SK-N-MC (cell line): ENCODE measurements at regions not wholly inside any gene's neighbourhood (a gene's known extent, or its start where the extent isn't known, plus 50 kb on each side); places are given as distances from the start of the nearest gene placed in this dataset.
"Not testable (repeated sequence)": the region's sequence is repeated elsewhere in the genome, so short reads cannot be mapped to it uniquely, and the experiment has no call there.

Experiments used
- DNase-seq: peaks from one replicate; pipeline ENCODE4 v3.0.0-alpha.2; 2011; ENCODE audit warnings: low read depth, low spot score
- H3K27ac ChIP-seq: fragments of 200-600 bp; sonication (generic); 2 replicates; pipeline ENCODE4 v1.5.1; 2016; ENCODE audit warnings: mixed run types
- H3K36me3 ChIP-seq: fragments of 200-600 bp; sonication (generic); 2 replicates; pipeline ENCODE4 v1.6.1; 2017; ENCODE audit warnings: antibody characterized with exemption, low read length, mixed read lengths; ENCODE audit not compliant: insufficient read depth
- H3K4me3 ChIP-seq: fragments of 200-600 bp; sonication (generic); 2 replicates; pipeline ENCODE4 v1.5.1; 2016
- H3K9ac ChIP-seq: fragments of 200-600 bp; sonication (generic); 2 replicates; pipeline ENCODE4 v1.8.0; 2017; ENCODE audit warnings: mixed run types, mixed read lengths; ENCODE audit not compliant: insufficient read length
- H3K9me3 ChIP-seq: fragments of 200-600 bp; sonication (generic); 2 replicates; pipeline ENCODE4 v1.6.1; 2017; ENCODE audit warnings: low read depth, mild to moderate bottlenecking, antibody characterized with exemption, low read length, moderate library complexity, mixed read lengths
- EZH2 ChIP-seq: fragments of 200-600 bp; sonication (generic); IDR thresholded peaks from one replicate; pipeline ENCODE4 v1.6.1; 2017; ENCODE audit warnings: antibody characterized with exemption
- FOXP2 ChIP-seq: optimal IDR thresholded peaks from 2 replicates; pipeline ENCODE3; 2011; ENCODE audit warnings: mild to moderate bottlenecking, moderate library complexity; ENCODE audit not compliant: insufficient read depth; ENCODE audit errors: extremely low read length, control extremely low read depth
- POLR2AphosphoS5 ChIP-seq: IDR thresholded peaks from 2 replicates; pipeline ENCODE4 v1.6.1; 2012; ENCODE audit warnings: mild to moderate bottlenecking, low read depth, low read length, borderline replicate concordance

DNA sequence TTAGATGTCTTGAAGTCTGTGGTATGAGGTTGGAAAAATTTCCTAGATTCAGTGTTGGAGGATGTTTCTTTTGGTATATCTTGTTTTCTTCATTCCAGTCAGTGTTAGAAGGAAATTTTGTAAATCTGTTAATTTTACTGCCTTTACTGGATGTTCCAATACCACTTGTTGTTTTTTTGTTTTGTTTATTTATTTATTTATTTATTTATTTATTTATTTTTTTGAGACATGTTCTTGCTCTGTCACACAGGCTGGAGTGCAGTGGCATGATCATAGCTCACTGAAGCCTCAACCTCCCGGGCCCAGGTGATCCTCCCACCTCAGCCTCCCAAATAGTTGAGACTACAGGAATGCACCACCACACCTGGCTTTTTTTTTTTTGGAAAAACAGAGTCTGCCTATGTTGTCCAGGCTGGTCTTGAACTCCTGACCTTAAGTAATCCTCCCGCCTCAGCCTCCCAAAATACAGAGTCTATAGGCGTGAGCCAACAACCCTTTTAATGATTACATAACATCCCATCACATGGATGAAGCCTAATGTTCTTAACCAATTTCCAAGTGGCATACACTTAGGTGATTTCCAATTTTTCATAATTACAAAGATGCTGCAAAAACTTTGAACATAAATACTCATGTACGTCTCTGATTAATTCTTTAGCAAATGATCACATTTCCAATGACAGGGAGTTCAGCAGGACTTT is 52.8 kb upstream of the WAC start:
- H3K36me3 ChIP-seq = no peaks in the 10 kb centered on the region
- H3K9ac ChIP-seq = no peak overlapping the region
- no peak overlapping the region for H3K27ac ChIP-seq
- no peak for DNase-seq
- H3K9me3 ChIP-seq = no peaks in the 10 kb centered on the region
- TF ChIP-seq FOXP2 (no peak), EZH2 (no peak), POLR2AphosphoS5 (no peak)
- H3K4me3 ChIP-seq = no peak overlapping the region

DNA sequence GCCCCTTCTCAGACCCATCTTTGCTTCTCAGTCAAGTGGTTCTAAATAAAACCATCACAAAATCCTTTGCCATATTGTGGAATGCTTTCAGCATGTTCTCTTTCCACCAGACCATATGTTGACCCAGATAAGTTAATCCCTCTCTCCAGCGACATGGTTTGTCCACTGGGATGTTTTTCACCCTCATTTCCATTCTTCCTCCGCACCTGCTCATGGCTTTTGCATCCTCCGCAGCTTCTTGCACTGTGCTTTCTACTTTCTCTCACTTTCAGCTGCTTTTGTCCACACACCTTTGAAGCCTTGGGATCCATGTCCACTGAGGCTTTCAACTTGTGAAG is 52.3 kb upstream of the WAC start:
- DNase-seq = no peak
- no peak overlapping the region for H3K4me3 ChIP-seq
- no peak overlapping the region for H3K27ac ChIP-seq
- no peaks in the 10 kb centered on the region for H3K36me3 ChIP-seq
- no peak overlapping the region for H3K9ac ChIP-seq
- no peak for TF ChIP-seq POLR2AphosphoS5
- no peak for TF ChIP-seq EZH2
- no peak for TF ChIP-seq FOXP2
- no peaks in the 10 kb centered on the region for H3K9me3 ChIP-seq

DNA sequence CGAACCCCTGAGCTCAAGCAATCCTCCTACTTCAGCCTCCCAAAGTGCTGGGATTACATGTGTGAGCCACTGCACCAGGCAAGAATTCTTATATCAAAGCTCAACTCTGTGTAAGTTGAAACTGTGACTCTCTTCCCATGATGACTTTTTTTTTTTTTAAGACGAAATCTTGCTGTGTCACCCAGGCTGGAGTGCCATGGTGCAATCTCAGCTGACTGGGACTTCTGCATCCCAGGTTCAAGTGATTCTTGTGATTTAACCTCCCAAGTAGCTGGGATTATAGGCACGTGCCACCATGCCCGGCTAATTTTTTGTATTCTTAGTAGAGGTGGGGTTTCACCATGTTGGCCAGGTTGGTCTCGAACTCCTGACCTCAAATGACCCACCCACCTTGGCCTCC is 51.6 kb upstream of the WAC start:
- not testable (repeated sequence) for H3K4me3 ChIP-seq, H3K36me3 ChIP-seq, H3K27ac ChIP-seq, H3K9me3 ChIP-seq, DNase-seq, H3K9ac ChIP-seq

DNA sequence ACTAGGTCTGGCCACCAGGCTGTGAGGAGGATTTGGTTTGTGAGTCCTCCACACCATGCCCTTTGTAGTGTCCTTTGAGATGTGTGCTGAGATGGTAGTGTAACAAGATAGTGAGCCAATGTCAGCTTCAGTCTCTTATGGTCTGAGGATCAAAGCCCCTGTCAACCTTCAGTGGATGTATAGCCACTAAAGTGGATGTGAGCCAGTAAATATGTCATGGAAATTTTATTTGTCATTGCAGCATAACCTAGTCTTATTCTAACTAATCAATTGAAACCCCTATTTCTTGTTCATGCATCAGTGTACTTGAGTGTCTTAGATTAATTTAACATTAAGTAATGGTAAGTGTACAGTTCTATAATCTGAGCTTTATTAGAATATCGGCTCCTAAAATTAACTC is 51.0 kb upstream of the WAC start:
- Histone ChIP-seq H3K27ac (no peak overlapping the region), H3K9ac (no peak overlapping the region), H3K4me3 (no peak overlapping the region), H3K9me3 (no peaks in the 10 kb centered on the region), H3K36me3 (no peaks in the 10 kb centered on the region)
- TF ChIP-seq POLR2AphosphoS5 = no peak
- TF ChIP-seq FOXP2 = no peak
- no peak for TF ChIP-seq EZH2
- DNase-seq = no peak
